ENCODE measurements at regions not wholly inside any gene's neighbourhood (a gene's known extent, or its start where the extent isn't known, plus 50 kb on each side); places are given as distances from the start of the nearest gene placed in this dataset.
"Not testable (repeated sequence)": the region's sequence is repeated elsewhere in the genome, so short reads cannot be mapped to it uniquely, and the experiment has no call there.

GRCh38 chr15:21009651-21010050, 143.5 kb upstream of the POTEB2 start:
- TF ChIP-seq KAT7 (CRISPR knock-in tag; IDR thresholded peaks at IDR 0.05; ENCODE audit: borderline replicate concordance); CTCF (IDR thresholded peaks at IDR 0.05): not testable (repeated sequence)
- TF ChIP-seq, protein P1, sequence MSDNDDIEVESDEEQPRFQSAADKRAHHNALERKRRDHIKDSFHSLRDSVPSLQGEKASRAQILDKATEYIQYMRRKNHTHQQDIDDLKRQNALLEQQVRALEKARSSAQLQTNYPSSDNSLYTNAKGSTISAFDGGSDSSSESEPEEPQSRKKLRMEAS (CRISPR knock-in tag; IDR thresholded peaks at IDR 0.05) = not testable (repeated sequence)

Measured in WTC11 (cell line).